ENCODE measurements at regions not wholly inside any gene's neighbourhood (a gene's known extent, or its start where the extent isn't known, plus 50 kb on each side); places are given as distances from the start of the nearest gene placed in this dataset.

DNA sequence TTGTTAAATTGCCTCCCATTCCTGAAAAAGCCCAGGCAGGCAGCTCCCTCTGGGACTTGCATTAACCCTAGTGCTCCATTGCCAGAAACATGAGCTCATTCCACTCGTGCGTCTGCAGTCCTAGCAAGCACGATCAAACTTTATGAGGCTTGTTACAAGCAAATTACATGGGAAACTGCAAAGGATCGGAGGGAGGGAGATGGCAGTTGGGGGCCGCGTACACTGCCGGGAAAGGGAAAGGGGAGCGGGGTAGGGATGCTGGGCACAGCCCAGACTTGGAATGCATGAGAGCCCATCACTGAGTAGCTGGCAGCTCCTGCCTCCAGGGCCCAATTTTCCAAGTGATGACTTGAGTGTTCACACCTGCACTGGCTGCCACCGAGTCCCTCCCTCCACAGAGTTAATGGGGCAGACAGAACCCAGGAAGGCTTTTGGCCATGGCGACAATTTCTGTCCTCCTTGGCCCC lies 169.9 kb downstream of the BRINP2 start:
- TF ChIP-seq, protein P1, sequence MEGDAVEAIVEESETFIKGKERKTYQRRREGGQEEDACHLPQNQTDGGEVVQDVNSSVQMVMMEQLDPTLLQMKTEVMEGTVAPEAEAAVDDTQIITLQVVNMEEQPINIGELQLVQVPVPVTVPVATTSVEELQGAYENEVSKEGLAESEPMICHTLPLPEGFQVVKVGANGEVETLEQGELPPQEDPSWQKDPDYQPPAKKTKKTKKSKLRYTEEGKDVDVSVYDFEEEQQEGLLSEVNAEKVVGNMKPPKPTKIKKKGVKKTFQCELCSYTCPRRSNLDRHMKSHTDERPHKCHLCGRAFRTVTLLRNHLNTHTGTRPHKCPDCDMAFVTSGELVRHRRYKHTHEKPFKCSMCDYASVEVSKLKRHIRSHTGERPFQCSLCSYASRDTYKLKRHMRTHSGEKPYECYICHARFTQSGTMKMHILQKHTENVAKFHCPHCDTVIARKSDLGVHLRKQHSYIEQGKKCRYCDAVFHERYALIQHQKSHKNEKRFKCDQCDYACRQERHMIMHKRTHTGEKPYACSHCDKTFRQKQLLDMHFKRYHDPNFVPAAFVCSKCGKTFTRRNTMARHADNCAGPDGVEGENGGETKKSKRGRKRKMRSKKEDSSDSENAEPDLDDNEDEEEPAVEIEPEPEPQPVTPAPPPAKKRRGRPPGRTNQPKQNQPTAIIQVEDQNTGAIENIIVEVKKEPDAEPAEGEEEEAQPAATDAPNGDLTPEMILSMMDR (IDR thresholded peaks at IDR 0.05; ENCODE audit: insufficient read depth, low read length, poor library complexity, severe bottlenecking): no peak
- no peak for TF ChIP-seq EZH2phosphoT487 (conservative IDR thresholded peaks at IDR 0.05; ENCODE audit: low read length)

Measured in SU-DHL-6 (cell line).